ENCODE measurements at regions not wholly inside any gene's neighbourhood (a gene's known extent, or its start where the extent isn't known, plus 50 kb on each side); places are given as distances from the start of the nearest gene placed in this dataset.

GRCh38 chr2:17331636-17332035, 186.6 kb downstream of the RAD51AP2 start:
- H4K20me1 ChIP-seq (ENCODE audit: control insufficient read depth, insufficient read depth, insufficient read length), result no peaks in the 10 kb centered on the region
- Mint-ChIP-seq H3K4me1 (peaks cover 3 to 7% of the 10 kb centered on the region in 2 experiments; a peak in 1 of 4 replicates), H3K36me3 (ENCODE audit: insufficient read depth in 1 of 3, low read depth in 3 of 3) (peaks cover 0 to 4% (median 0%) of the 10 kb centered on the region in 3 experiments; a peak in 2 of 7 replicates), H3K27me3 (ENCODE audit: low read depth) (no peaks in the 10 kb centered on the region), H3K27ac (no peak overlapping the region), H3K9me3 (no peaks in the 10 kb centered on the region), H3K4me3 (no peak overlapping the region)
- H3K79me2 ChIP-seq (ENCODE audit: insufficient read depth, low read length), result no peaks in the 10 kb centered on the region
- no peak overlapping the region for H3K9ac ChIP-seq (ENCODE audit: extremely low read depth, insufficient read length, low read length)
- no peak overlapping the region for H3K56ac ChIP-seq (ENCODE audit: insufficient read length, low read depth, low read length)
- no peaks in the 10 kb centered on the region for H3K9me3 ChIP-seq (ENCODE audit: control insufficient read depth, low read depth, low read length)
- no peak overlapping the region for H3K4ac ChIP-seq (ENCODE audit: low read depth, low read length)
- no peak overlapping the region for H2BK15ac ChIP-seq (ENCODE audit: low read depth, low read length)
- H2AFZ ChIP-seq (ENCODE audit: low read length), result no peak overlapping the region
- H3K23ac ChIP-seq (ENCODE audit: insufficient read length, low read depth, low read length), result no peak overlapping the region
- H3K23me2 ChIP-seq (ENCODE audit: insufficient read length, low read depth, low read length, poor library complexity, severe bottlenecking), result no peaks in the 10 kb centered on the region
- no peak overlapping the region for H4K5ac ChIP-seq (ENCODE audit: insufficient read length, low read depth, low read length)
- H3T11ph ChIP-seq (ENCODE audit: low read length), result no peak overlapping the region
- no peak overlapping the region for H4K91ac ChIP-seq (ENCODE audit: insufficient read length, low read depth, low read length)
- WGBS (ENCODE audit: extremely low coverage, insufficient read length, low lambda C conversion rate), result no CpG with 5 or more reads among the region's 1 CpG
- no peak for DNase-seq
- no peak overlapping the region for H2BK120ac ChIP-seq (ENCODE audit: low read depth, low read length, poor library complexity, severe bottlenecking)
- H2BK12ac ChIP-seq (ENCODE audit: insufficient read length, low read depth, low read length), result no peak overlapping the region
- no peak overlapping the region for H3K27ac ChIP-seq (ENCODE audit: insufficient read length, low read depth, low read length)
- no peak overlapping the region for H2BK5ac ChIP-seq (ENCODE audit: insufficient read length, low read length)
- no peaks in the 10 kb centered on the region for H3K79me1 ChIP-seq (ENCODE audit: insufficient read depth, low read depth, low read length, poor library complexity, severe bottlenecking)
- no peak overlapping the region for H4K8ac ChIP-seq (replicated peaks; ENCODE audit: insufficient read length, low read depth, low read length)
- H2AK5ac ChIP-seq (ENCODE audit: insufficient read length, low read length), result no peak overlapping the region
- H3K18ac ChIP-seq (ENCODE audit: insufficient read length, low read depth, low read length), result no peak overlapping the region
- no peaks in the 10 kb centered on the region for H3K4me1 ChIP-seq (ENCODE audit: insufficient read depth, low read length)
- H3K27me3 ChIP-seq (ENCODE audit: insufficient read depth, low read length), result no peaks in the 10 kb centered on the region
- no peak overlapping the region for H3K14ac ChIP-seq (ENCODE audit: insufficient read depth, low read length)
- H3K4me2 ChIP-seq (ENCODE audit: insufficient read depth, insufficient read length, low read length), result no peak overlapping the region
- no peak overlapping the region for H2BK20ac ChIP-seq (ENCODE audit: low read depth, low read length, poor library complexity, severe bottlenecking)
- TF ChIP-seq, protein P1, sequence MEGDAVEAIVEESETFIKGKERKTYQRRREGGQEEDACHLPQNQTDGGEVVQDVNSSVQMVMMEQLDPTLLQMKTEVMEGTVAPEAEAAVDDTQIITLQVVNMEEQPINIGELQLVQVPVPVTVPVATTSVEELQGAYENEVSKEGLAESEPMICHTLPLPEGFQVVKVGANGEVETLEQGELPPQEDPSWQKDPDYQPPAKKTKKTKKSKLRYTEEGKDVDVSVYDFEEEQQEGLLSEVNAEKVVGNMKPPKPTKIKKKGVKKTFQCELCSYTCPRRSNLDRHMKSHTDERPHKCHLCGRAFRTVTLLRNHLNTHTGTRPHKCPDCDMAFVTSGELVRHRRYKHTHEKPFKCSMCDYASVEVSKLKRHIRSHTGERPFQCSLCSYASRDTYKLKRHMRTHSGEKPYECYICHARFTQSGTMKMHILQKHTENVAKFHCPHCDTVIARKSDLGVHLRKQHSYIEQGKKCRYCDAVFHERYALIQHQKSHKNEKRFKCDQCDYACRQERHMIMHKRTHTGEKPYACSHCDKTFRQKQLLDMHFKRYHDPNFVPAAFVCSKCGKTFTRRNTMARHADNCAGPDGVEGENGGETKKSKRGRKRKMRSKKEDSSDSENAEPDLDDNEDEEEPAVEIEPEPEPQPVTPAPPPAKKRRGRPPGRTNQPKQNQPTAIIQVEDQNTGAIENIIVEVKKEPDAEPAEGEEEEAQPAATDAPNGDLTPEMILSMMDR (conservative IDR thresholded peaks at IDR 0.05), result no peak

All from H9 (cell line).